Tibial nerve (tissue), 4 donors: ENCODE measurements at regions not wholly inside any gene's neighbourhood (a gene's known extent, or its start where the extent isn't known, plus 50 kb on each side); places are given as distances from the start of the nearest gene placed in this dataset.

Experiments used
- DNase-seq, 2 donors: peaks; one replicate each; pipeline ENCODE4 v3.0.0-alpha.2; 2019; ENCODE audit warnings: low spot score in 2 of 2
- H3K27ac ChIP-seq, 4 donors: fragments of 200-600 bp; sonication (generic) in 3 of 4; one replicate each; pipeline ENCODE4 v1.5.1; 2017 to 2019; ENCODE audit warnings: mild to moderate bottlenecking in 1 of 4
- H3K27me3 ChIP-seq, 2 donors: fragments of 200-600 bp; sonication (generic) in 1 of 2; one replicate each; pipeline versions ENCODE4 v1.5.1 to v1.6.0; 2017 to 2019
- H3K36me3 ChIP-seq, 3 donors: fragments of 200-600 bp; sonication (generic); one replicate each; pipeline ENCODE4 v1.5.1; 2018 to 2019
- H3K4me1 ChIP-seq, 4 donors: fragments of 200-600 bp; sonication (generic) in 3 of 4; one replicate each; pipeline ENCODE4 v1.5.1; 2017 to 2019
- H3K4me3 ChIP-seq, 4 donors: fragments of 200-600 bp; sonication (generic) in 3 of 4; one replicate each; pipeline ENCODE4 v1.5.1; 2017 to 2019; ENCODE audit warnings: mild to moderate bottlenecking in 1 of 4, moderate library complexity in 1 of 4
- H3K9me3 ChIP-seq, 4 donors: fragments of 200-600 bp; sonication (generic) in 3 of 4; one replicate each; pipeline ENCODE4 v1.5.1; 2017 to 2019
- CTCF ChIP-seq, 5 experiments: fragments of 200-600 bp in 3 of 5; fragments of 450-650 bp in 2 of 5; sonication (generic) in 3 of 5; IDR thresholded peaks; one replicate each; pipeline ENCODE4 v1.5.1; 2016 to 2019; ENCODE audit warnings: antibody characterized with exemption in 5 of 5, mild to moderate bottlenecking in 3 of 5, moderate library complexity in 2 of 5
- EP300 ChIP-seq, 2 donors: sonication (generic); formaldehyde crosslinking; IDR thresholded peaks; one replicate each; pipeline ENCODE4 v1.6.1; 2017; ENCODE audit warnings: antibody characterized with exemption in 2 of 2, mild to moderate bottlenecking in 1 of 2
- POLR2A ChIP-seq, 2 donors: fragments of 450-650 bp; IDR thresholded peaks; one replicate each; pipeline ENCODE4 v1.6.1; 2017; ENCODE audit warnings: antibody characterized with exemption in 2 of 2, mild to moderate bottlenecking in 2 of 2, moderate library complexity in 2 of 2
- WGBS, 2 donors: methylation state at CpG; one replicate each; pipeline ENCODE4 v1.1.5; 2018; 5-methylcytosine and 5-hydroxymethylcytosine counted together

GRCh38 chr5:44935871-44936270 lies 127.1 kb downstream of the MRPS30 start:
- Histone ChIP-seq H3K4me1 (no peaks in the 10 kb centered on the region), H3K36me3 (no peaks in the 10 kb centered on the region), H3K27me3 (no peaks in the 10 kb centered on the region), H3K27ac (no peak overlapping the region), H3K9me3 (peaks cover 0 to 9% (median 0%) of the 10 kb centered on the region in 4 donors), H3K4me3 (no peak overlapping the region)
- 67 to 68% methylated on average over 2 of the region's 2 CpGs for WGBS, 2 donors
- no peak for DNase-seq
- TF ChIP-seq EP300 (IDR thresholded peaks at IDR 0.05) (no peak), CTCF (IDR thresholded peaks at IDR 0.05) (no peak), POLR2A (IDR thresholded peaks at IDR 0.05) (no peak)

DNA sequence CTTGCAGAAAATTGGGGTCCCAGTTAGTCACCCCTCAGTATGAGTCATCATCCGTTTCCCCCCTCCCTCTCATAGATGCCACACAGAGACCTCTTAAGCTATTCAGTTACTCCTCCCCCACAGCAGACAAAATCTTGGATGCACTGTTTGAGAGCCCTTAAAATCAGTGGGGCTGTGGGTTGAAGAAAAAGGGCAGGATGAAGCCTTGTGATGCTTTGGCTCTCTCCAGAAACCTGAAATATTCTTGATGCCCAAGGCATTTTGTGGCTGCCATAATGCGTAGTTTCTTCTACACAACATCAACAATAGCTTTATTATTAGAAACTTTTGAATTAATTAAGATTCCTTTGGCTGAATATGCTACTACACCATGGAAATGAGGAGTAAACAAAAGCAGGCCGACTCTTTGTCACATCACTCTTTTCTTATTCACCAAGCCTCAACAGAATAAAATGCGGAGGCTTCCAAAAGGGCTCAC lies 133.8 kb downstream of the MRPS30 start:
- Histone ChIP-seq H3K27ac (peak overlapping the region in 2 of 4 donors; percentile 70 to 77), H3K36me3 (no peaks in the 10 kb centered on the region), H3K9me3 (no peaks in the 10 kb centered on the region), H3K4me1 (no peaks in the 10 kb centered on the region), H3K4me3 (peak overlapping the region in 1 of 4 donors; percentile 26), H3K27me3 (no peaks in the 10 kb centered on the region)
- WGBS, 2 donors: 30 to 36% methylated on average over 4 of the region's 4 CpGs
- no peak for TF ChIP-seq POLR2A (IDR thresholded peaks at IDR 0.05)
- no peak for TF ChIP-seq CTCF (IDR thresholded peaks at IDR 0.05)
- TF ChIP-seq EP300 (IDR thresholded peaks at IDR 0.05): no peak
- no peak for DNase-seq

DNA sequence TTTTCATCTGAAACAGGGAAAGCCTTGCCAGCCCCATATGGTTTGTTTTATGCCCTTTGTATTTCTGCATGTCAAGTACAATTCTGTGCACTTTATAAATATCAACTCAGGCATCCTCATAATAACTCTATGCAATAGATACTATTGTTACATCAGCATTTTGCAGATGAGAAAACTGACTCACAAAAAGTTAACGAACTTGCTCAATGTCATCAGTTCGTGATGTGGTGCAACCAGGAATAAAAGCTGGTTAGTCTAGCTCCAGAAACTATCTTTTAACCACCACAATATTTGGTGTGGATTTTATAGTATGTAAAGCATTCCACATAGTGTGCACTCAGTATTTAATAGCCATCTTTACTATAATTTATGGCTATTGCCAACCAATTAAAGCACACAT lies 134.9 kb downstream of the MRPS30 start:
- H3K36me3 ChIP-seq: no peaks in the 10 kb centered on the region
- no peaks in the 10 kb centered on the region for H3K9me3 ChIP-seq
- no peak for DNase-seq
- TF ChIP-seq CTCF (IDR thresholded peaks at IDR 0.05) (no peak), EP300 (IDR thresholded peaks at IDR 0.05) (no peak), POLR2A (IDR thresholded peaks at IDR 0.05) (no peak)
- WGBS, 2 donors: 45 to 55% methylated on average over 2 of the region's 2 CpGs
- no peaks in the 10 kb centered on the region for H3K27me3 ChIP-seq
- no peaks in the 10 kb centered on the region for H3K4me1 ChIP-seq
- peak overlapping the region in 2 of 4 donors; percentile 70 to 77 for H3K27ac ChIP-seq
- peak overlapping the region in 1 of 4 donors; percentile 26 for H3K4me3 ChIP-seq

DNA sequence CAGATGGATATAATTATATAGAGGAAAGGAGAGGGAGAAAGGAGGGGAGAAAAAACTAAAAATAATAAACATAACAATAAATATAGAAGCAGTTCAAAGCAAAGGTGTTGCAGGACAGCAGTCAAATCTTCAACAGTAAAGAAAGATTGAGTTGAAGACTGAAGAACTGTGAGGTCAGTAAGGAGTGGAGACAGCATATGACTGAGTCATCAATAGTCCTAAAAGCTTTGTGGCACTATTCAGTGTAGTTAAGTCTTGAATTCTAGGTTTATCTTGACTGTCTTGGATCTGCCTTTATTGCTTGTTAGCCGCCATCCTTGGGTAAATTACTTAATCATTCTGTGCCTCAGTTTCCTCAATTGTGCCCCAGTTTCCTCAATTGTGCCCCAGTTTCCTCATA lies 137.0 kb downstream of the MRPS30 start:
- Histone ChIP-seq H3K4me1 (no peaks in the 10 kb centered on the region), H3K4me3 (no peak overlapping the region), H3K27ac (peak overlapping the region in 1 of 4 donors; percentile 38), H3K9me3 (no peaks in the 10 kb centered on the region), H3K36me3 (no peaks in the 10 kb centered on the region), H3K27me3 (no peaks in the 10 kb centered on the region)
- no peak for DNase-seq
- no peak for TF ChIP-seq EP300 (IDR thresholded peaks at IDR 0.05)
- no peak for TF ChIP-seq CTCF (IDR thresholded peaks at IDR 0.05)
- TF ChIP-seq POLR2A (IDR thresholded peaks at IDR 0.05): no peak
- WGBS, 2 donors: 91% methylated on average over 1 of the region's 1 CpG

GRCh38 chr5:44949687-44950086 lies 140.9 kb downstream of the MRPS30 start:
- Histone ChIP-seq H3K27ac (no peak overlapping the region), H3K4me3 (no peak overlapping the region), H3K27me3 (no peaks in the 10 kb centered on the region), H3K9me3 (no peaks in the 10 kb centered on the region), H3K36me3 (no peaks in the 10 kb centered on the region), H3K4me1 (no peaks in the 10 kb centered on the region)
- no peak for TF ChIP-seq CTCF (IDR thresholded peaks at IDR 0.05)
- TF ChIP-seq EP300 (IDR thresholded peaks at IDR 0.05): no peak
- no peak for TF ChIP-seq POLR2A (IDR thresholded peaks at IDR 0.05)
- no peak for DNase-seq
- WGBS, 2 donors: 84 to 89% methylated on average over 4 of the region's 4 CpGs
